OCI-LY3 (cell line): ENCODE measurements at regions not wholly inside any gene's neighbourhood (a gene's known extent, or its start where the extent isn't known, plus 50 kb on each side); places are given as distances from the start of the nearest gene placed in this dataset.

Experiments
- H2AFZ ChIP-seq: fragments of 200-600, 300-600 bp; shearing (Covaris generic); 2 replicates; pipeline ENCODE4 v1.6.0; 2014; ENCODE audit warnings: antibody characterized with exemption, low read depth, low read length
- H3K27ac ChIP-seq: fragments of 200-600, 300-600 bp; sonication (generic); 2 replicates; pipeline ENCODE4 v1.5.1; 2014; ENCODE audit warnings: mild to moderate bottlenecking, low read length, moderate library complexity, mixed read lengths
- H3K27me3 ChIP-seq: fragments of 200-600, 300-600 bp; sonication (generic); 2 replicates; pipeline ENCODE4 v1.6.1; 2014; ENCODE audit warnings: low read depth, low read length, mixed read lengths
- H3K36me3 ChIP-seq: fragments of 200-600, 300-600 bp; sonication (generic); replicated peaks from 2 replicates; pipeline ENCODE3; 2014; ENCODE audit warnings: low read depth, low read length, mixed read lengths
- H3K4me1 ChIP-seq: fragments of 300-600, 200-600 bp; sonication (generic); 2 replicates; pipeline ENCODE4 v1.6.1; 2014; ENCODE audit warnings: low read length, mixed read lengths
- H3K4me2 ChIP-seq: fragments of 200-600, 300-600 bp; sonication (generic); 2 replicates; pipeline ENCODE4 v1.6.1; 2014; ENCODE audit warnings: low read length, mixed read lengths
- H3K4me3 ChIP-seq: fragments of 300-600, 200-600 bp; sonication (generic); 2 replicates; pipeline ENCODE4 v1.5.1; 2014; ENCODE audit warnings: antibody characterized with exemption, mild to moderate bottlenecking, low read length, moderate library complexity
- H3K79me2 ChIP-seq: fragments of 300-600, 200-600 bp; shearing (Covaris generic); 2 replicates; pipeline ENCODE4 v1.6.1; 2014; ENCODE audit warnings: mild to moderate bottlenecking, low read length, mixed read lengths
- H3K9ac ChIP-seq: fragments of 300-600, 200-600 bp; shearing (Covaris generic); 2 replicates; pipeline ENCODE4 v1.6.0; 2014; ENCODE audit warnings: mild to moderate bottlenecking, low read length, moderate library complexity
- H3K9me3 ChIP-seq: fragments of 200-600, 300-600 bp; shearing (Covaris generic); 2 replicates; pipeline ENCODE4 v1.6.1; 2014; ENCODE audit warnings: low read length, mixed read lengths; ENCODE audit not compliant: insufficient read depth
- H4K20me1 ChIP-seq: fragments of 200-600, 300-600 bp; sonication (generic); 2 replicates; pipeline ENCODE4 v1.6.1; 2016; ENCODE audit warnings: low read length, mixed read lengths; ENCODE audit not compliant: insufficient read depth
- EZH2phosphoT487 ChIP-seq: fragments of 200-600 bp; shearing (Covaris generic); IDR thresholded peaks from 2 replicates; pipeline ENCODE4 v1.6.1; 2018; ENCODE audit warnings: antibody characterized with exemption, mixed run types, low read depth
- TF ChIP-seq, protein P1 (sequence below): fragments of 200-600, 300-600 bp; sonication (generic); IDR thresholded peaks from 2 replicates; pipeline ENCODE4 v1.5.1; 2014; ENCODE audit warnings: antibody characterized with exemption, low read length, low read depth

DNA sequence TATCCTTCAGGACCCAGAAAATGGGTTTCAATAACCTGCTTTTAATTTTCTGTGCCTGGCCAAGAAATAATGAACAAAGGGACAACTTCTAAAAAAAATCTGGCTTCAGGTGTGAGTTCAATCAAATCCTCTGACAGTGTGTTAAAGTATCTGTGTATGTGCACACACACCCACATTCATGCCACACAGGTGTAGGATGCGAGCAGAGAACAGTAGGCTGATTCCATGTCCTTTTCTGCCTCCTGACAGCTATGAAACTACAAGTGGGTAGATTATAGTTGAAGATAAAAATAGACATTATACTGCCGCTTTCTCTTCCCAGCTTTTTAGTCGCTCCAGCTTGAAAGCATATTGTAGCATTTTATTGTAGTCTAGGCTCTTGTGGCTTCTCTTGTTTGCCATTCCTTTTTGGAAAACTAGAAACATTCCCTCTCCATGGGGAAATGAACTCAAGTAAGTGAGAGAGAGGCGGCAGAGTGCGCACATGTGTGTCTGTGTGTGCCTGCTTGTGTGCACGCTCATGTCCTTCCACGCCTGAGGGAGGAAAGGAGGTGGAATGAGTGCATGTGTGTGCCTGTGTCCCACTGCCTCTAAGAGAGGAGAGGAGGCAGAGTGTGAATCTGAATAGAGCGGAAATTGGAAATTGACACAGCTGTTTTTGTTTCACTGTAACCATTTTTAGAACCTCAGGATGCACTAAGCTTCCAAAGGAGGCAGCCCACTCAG lies 273.0 kb downstream of the ELAVL2 start:
- H3K4me1 ChIP-seq, result peaks cover 15% of the 10 kb centered on the region
- no peak overlapping the region for H3K4me3 ChIP-seq
- H3K9me3 ChIP-seq, result no peaks in the 10 kb centered on the region
- no peaks in the 10 kb centered on the region for H3K36me3 ChIP-seq
- H3K27me3 ChIP-seq, result no peaks in the 10 kb centered on the region
- no peaks in the 10 kb centered on the region for H3K79me2 ChIP-seq
- no peak overlapping the region for H3K4me2 ChIP-seq
- no peak overlapping the region for H3K27ac ChIP-seq
- no peaks in the 10 kb centered on the region for H4K20me1 ChIP-seq
- TF ChIP-seq, protein P1, sequence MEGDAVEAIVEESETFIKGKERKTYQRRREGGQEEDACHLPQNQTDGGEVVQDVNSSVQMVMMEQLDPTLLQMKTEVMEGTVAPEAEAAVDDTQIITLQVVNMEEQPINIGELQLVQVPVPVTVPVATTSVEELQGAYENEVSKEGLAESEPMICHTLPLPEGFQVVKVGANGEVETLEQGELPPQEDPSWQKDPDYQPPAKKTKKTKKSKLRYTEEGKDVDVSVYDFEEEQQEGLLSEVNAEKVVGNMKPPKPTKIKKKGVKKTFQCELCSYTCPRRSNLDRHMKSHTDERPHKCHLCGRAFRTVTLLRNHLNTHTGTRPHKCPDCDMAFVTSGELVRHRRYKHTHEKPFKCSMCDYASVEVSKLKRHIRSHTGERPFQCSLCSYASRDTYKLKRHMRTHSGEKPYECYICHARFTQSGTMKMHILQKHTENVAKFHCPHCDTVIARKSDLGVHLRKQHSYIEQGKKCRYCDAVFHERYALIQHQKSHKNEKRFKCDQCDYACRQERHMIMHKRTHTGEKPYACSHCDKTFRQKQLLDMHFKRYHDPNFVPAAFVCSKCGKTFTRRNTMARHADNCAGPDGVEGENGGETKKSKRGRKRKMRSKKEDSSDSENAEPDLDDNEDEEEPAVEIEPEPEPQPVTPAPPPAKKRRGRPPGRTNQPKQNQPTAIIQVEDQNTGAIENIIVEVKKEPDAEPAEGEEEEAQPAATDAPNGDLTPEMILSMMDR, result no peak
- no peak for TF ChIP-seq EZH2phosphoT487
- H3K9ac ChIP-seq, result no peak overlapping the region
- H2AFZ ChIP-seq, result no peak overlapping the region

DNA sequence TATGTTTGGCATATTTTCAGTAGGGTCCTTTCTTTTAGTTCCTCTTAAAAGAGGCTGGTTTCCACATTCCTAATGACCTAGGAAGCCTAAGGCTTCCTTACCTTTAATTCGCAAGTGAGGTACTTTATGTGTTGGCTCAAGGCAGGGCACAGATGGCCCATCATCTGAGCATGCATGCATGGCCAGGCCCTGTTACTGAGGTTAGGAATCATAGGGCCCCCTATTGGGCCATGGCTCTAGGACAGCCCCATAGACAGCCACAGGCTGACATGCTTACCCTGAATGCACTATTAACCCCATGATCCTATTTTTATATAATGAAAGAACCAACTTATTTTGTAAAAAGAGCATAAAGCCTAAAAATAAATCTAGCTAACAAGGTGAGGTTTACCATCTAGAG lies 271.4 kb downstream of the ELAVL2 start:
- Histone ChIP-seq H3K36me3 (no peaks in the 10 kb centered on the region), H3K4me3 (no peak overlapping the region), H3K27me3 (no peaks in the 10 kb centered on the region), H3K9ac (no peak overlapping the region), H4K20me1 (no peaks in the 10 kb centered on the region), H3K4me1 (peaks cover 15% of the 10 kb centered on the region), H3K9me3 (no peaks in the 10 kb centered on the region), H3K27ac (no peak overlapping the region), H3K4me2 (no peak overlapping the region), H3K79me2 (no peaks in the 10 kb centered on the region), H2AFZ (no peak overlapping the region)
- TF ChIP-seq, protein P1, result no peak
- no peak for TF ChIP-seq EZH2phosphoT487

DNA sequence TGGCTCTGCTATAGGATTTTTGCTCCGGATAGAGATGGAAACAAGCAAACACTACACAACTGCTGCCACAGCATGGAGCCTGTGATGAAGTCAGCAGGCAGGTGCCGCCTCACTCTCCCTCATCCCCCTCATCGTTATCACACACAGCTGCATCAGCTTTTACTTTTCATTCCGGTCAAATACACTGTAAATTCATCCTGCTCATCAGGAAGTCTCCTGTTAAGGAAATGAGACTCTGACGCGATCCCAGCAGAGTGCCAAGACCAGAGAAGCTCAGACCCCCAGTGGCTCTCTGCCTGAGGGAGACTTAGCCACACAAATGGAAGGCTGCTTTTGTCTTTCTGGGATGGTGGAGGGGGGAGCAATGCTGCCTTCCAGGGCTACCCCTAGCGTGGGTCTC lies 270.2 kb downstream of the ELAVL2 start:
- H3K36me3 ChIP-seq, result no peaks in the 10 kb centered on the region
- H3K27ac ChIP-seq, result no peak overlapping the region
- TF ChIP-seq, protein P1, result no peak
- no peak for TF ChIP-seq EZH2phosphoT487
- H2AFZ ChIP-seq, result no peak overlapping the region
- H4K20me1 ChIP-seq, result no peaks in the 10 kb centered on the region
- H3K4me1 ChIP-seq, result peaks cover 15% of the 10 kb centered on the region
- no peak overlapping the region for H3K4me2 ChIP-seq
- no peaks in the 10 kb centered on the region for H3K79me2 ChIP-seq
- no peak overlapping the region for H3K9ac ChIP-seq
- H3K9me3 ChIP-seq, result no peaks in the 10 kb centered on the region
- no peaks in the 10 kb centered on the region for H3K27me3 ChIP-seq
- H3K4me3 ChIP-seq, result no peak overlapping the region

DNA sequence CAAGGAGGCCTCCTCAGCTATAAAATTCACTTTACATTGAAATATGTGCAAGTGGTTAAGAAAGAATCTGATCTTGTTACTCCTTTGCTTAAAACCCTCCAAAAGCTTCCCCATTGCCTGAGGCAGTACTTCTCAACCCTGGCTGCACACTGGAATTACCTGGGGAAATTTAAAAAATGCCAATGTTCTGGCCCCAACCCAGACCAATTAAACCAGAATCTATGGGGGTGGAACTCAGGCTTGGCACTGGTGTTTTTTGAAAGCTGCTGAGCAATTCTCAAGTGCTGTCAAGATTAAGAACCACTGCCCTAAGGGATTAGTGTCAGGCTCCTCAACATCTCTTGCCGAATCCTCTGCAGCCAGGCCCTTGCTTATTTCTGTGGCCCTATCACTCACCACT lies 269.6 kb downstream of the ELAVL2 start:
- H3K27ac ChIP-seq, result no peak overlapping the region
- H3K9ac ChIP-seq, result no peak overlapping the region
- no peaks in the 10 kb centered on the region for H3K79me2 ChIP-seq
- no peak overlapping the region for H3K4me2 ChIP-seq
- no peak overlapping the region for H3K4me3 ChIP-seq
- no peak overlapping the region for H2AFZ ChIP-seq
- H3K27me3 ChIP-seq, result no peaks in the 10 kb centered on the region
- no peaks in the 10 kb centered on the region for H3K36me3 ChIP-seq
- H3K9me3 ChIP-seq, result no peaks in the 10 kb centered on the region
- no peaks in the 10 kb centered on the region for H4K20me1 ChIP-seq
- H3K4me1 ChIP-seq, result peaks cover 11% of the 10 kb centered on the region
- TF ChIP-seq, protein P1, result no peak
- no peak for TF ChIP-seq EZH2phosphoT487
